CD4-positive, alpha-beta T cell (primary cell): ENCODE measurements at regions not wholly inside any gene's neighbourhood (a gene's known extent, or its start where the extent isn't known, plus 50 kb on each side); places are given as distances from the start of the nearest gene placed in this dataset.

Experiments used
- ATAC-seq: fragments of 200-7000 bp; cut with Tn5 transposase; one replicate; pipeline ENCODE4 v1.10.0; 2022; ENCODE audit warnings: mild to moderate bottlenecking; ENCODE audit not compliant: poor library complexity
- CTCF ChIA-PET: fragments of 350-600 bp; sonication (Branson Sonifier 250); formaldehyde crosslinking; loops from one replicate; lab custom pipeline; 2021; ENCODE audit warnings: antibody characterized with exemption, inconsistent platforms; lab: Charles Lee
- POLR2A ChIA-PET: fragments of 350-600 bp; sonication (Branson Sonifier 250); formaldehyde crosslinking; loops from one replicate; lab custom pipeline; 2021; ENCODE audit warnings: antibody characterized with exemption, inconsistent platforms; lab: Charles Lee
- DNase-seq, 14 experiments: peaks; one replicate each; pipeline ENCODE4 v3.0.0-alpha.2; 2013 to 2020; ENCODE audit warnings: mixed read lengths in 2 of 14
- H3K27ac ChIP-seq, 2 donors: one replicate each; pipeline versions ENCODE4 v1.5.1 to v1.7.0; 2013; ENCODE audit warnings: low read length in 2 of 2, low read depth in 1 of 2, mild to moderate bottlenecking in 1 of 2
- H3K27me3 ChIP-seq, 2 experiments: 1 replicate in 1 of 2; 2 replicates in 1 of 2; pipeline versions ENCODE4 v1.6.1 to v1.7.0; 2013; ENCODE audit warnings: low read length in 2 of 2, control low read depth in 1 of 2, mild to moderate bottlenecking in 1 of 2, moderate library complexity in 1 of 2; ENCODE audit not compliant: insufficient read depth in 2 of 2, control insufficient read depth in 1 of 2
- H3K36me3 ChIP-seq: one replicate; pipeline ENCODE4 v1.6.1; 2013; ENCODE audit warnings: low read length, control low read depth; ENCODE audit not compliant: insufficient read depth
- H3K4me1 ChIP-seq: one replicate; pipeline ENCODE4 v1.6.1; 2013; ENCODE audit warnings: low read length, control low read depth; ENCODE audit not compliant: insufficient read depth
- H3K4me3 ChIP-seq: one replicate; pipeline ENCODE4 v1.5.1; 2013; ENCODE audit warnings: mild to moderate bottlenecking, low read length, moderate library complexity
- H3K9me3 ChIP-seq, 2 experiments: 1 replicate in 1 of 2; 2 replicates in 1 of 2; pipeline versions ENCODE4 v1.6.1 to v1.7.0; 2013; ENCODE audit warnings: low read length in 2 of 2, mild to moderate bottlenecking in 2 of 2, control low read depth in 1 of 2, moderate library complexity in 1 of 2; ENCODE audit not compliant: control insufficient read depth in 1 of 2, insufficient read depth in 1 of 2
- H3K27ac Mint-ChIP-seq: one replicate; pipeline ENCODE4 v1.8.0; 2020; ENCODE audit warnings: mixed read lengths
- H3K27me3 Mint-ChIP-seq: one replicate; pipeline ENCODE4 v1.8.0; 2021; ENCODE audit warnings: mixed read lengths
- H3K36me3 Mint-ChIP-seq: one replicate; pipeline ENCODE4 v1.8.0; 2021; ENCODE audit warnings: low read depth, mixed read lengths
- H3K4me1 Mint-ChIP-seq: one replicate; pipeline ENCODE4 v1.8.0; 2021; ENCODE audit warnings: low read depth, mixed read lengths
- H3K4me3 Mint-ChIP-seq: one replicate; pipeline ENCODE4 v1.8.0; 2020; ENCODE audit warnings: mild to moderate bottlenecking, mixed read lengths
- H3K9me3 Mint-ChIP-seq: one replicate; pipeline ENCODE4 v1.8.0; 2020; ENCODE audit warnings: mixed read lengths
- intact Hi-C, 2 experiments: fragments of 100-400 bp; cut with DNase I in 1 of 2; cut with micrococcal nuclease in 1 of 2; formaldehyde crosslinking; loops; one replicate each; pipeline versions ENCODE4 v1.15.1 to v1.9.0; 2023 to 2025; cut with DNase I, micrococcal nuclease
- TF ChIP-seq, protein P1 (sequence below): fragments of 200-600 bp; IDR thresholded peaks from one replicate; pipeline ENCODE4 v1.8.0; 2022; ENCODE audit warnings: antibody characterized with exemption, mild to moderate bottlenecking

DNA sequence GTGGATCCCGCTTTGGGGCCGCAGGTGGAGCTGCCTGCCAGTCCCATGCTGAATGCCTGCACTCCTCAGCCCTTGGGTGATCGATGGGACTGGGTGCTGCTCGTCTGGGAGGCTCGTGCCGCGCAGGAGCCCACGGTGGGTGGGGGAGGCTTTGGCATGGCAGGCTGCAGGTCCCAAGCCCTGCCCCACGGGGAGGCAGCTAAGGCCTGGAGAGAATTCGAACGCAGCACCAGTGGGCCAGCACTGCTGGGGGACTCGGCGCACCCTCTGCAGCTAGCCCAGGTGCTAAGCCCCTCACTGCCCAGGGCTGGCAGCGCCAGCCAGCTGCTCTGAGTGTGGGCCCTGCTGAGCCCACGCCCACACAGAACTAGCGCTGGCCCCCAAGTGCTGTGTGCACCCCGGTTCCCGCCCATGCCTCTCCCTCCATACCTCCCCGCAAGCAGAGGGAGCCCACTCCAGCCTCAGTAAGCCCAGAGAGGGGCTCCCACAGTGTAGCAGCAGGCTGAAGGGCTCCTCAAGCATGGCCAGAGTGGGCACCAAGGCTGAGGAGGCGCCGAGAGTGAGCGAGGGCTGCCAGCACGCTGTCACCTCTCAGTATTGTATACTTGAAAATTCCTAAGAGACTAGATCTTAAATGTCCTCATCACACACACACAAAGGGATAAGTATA is 1654.2 kb upstream of the SLC39A10 start:
- ChIA-PET POLR2A (no interaction called here), CTCF (no interaction called here)
- TF ChIP-seq, protein P1, sequence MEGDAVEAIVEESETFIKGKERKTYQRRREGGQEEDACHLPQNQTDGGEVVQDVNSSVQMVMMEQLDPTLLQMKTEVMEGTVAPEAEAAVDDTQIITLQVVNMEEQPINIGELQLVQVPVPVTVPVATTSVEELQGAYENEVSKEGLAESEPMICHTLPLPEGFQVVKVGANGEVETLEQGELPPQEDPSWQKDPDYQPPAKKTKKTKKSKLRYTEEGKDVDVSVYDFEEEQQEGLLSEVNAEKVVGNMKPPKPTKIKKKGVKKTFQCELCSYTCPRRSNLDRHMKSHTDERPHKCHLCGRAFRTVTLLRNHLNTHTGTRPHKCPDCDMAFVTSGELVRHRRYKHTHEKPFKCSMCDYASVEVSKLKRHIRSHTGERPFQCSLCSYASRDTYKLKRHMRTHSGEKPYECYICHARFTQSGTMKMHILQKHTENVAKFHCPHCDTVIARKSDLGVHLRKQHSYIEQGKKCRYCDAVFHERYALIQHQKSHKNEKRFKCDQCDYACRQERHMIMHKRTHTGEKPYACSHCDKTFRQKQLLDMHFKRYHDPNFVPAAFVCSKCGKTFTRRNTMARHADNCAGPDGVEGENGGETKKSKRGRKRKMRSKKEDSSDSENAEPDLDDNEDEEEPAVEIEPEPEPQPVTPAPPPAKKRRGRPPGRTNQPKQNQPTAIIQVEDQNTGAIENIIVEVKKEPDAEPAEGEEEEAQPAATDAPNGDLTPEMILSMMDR: no peak
- no peak for ATAC-seq
- Histone ChIP-seq H3K36me3 (no peaks in the 10 kb centered on the region), H3K27me3 (no peaks in the 10 kb centered on the region), H3K4me3 (no peak overlapping the region), H3K27ac (no peak overlapping the region), H3K9me3 (peaks cover 0 to 8% of the 10 kb centered on the region in 2 experiments), H3K4me1 (no peaks in the 10 kb centered on the region)
- Mint-ChIP-seq H3K27me3 (no peaks in the 10 kb centered on the region), H3K4me3 (no peak overlapping the region), H3K27ac (no peak overlapping the region), H3K4me1 (no peaks in the 10 kb centered on the region), H3K36me3 (no peaks in the 10 kb centered on the region), H3K9me3 (no peaks in the 10 kb centered on the region)
- peak in 1 of 14 experiments; percentile 5 for DNase-seq
- intact Hi-C loops: no loop called here

DNA sequence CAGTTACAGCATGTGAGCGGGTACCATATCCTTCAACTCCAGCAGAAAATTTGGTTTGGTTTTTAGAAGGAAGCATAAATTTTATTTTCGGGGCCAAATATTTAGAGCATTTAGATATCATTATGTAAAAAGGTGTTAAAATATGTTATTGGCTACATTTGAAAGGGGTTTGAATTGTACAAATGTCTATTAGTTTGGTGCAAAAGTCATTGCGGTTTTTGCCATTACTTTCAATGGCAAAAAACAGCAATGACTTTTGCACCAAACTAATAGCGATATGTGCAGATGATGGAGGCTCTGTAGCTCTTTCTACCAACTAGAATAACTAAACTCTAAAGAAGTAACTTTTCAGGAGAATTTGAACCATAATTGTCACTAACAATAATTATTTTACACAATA is 1666.2 kb upstream of the SLC39A10 start:
- TF ChIP-seq, protein P1: no peak
- Histone ChIP-seq H3K4me1 (no peaks in the 10 kb centered on the region), H3K36me3 (no peaks in the 10 kb centered on the region), H3K27ac (no peak overlapping the region), H3K9me3 (no peaks in the 10 kb centered on the region), H3K4me3 (no peak overlapping the region), H3K27me3 (no peaks in the 10 kb centered on the region)
- no peaks in the 10 kb centered on the region for H3K4me1 Mint-ChIP-seq
- no peaks in the 10 kb centered on the region for H3K27me3 Mint-ChIP-seq
- no peak overlapping the region for H3K27ac Mint-ChIP-seq
- H3K4me3 Mint-ChIP-seq: no peak overlapping the region
- H3K36me3 Mint-ChIP-seq: no peaks in the 10 kb centered on the region
- ChIA-PET POLR2A (no interaction called here), CTCF (no interaction called here)
- ATAC-seq (no peak), DNase-seq (no peak)
- intact Hi-C loops: no loop called here
- H3K9me3 Mint-ChIP-seq: no peaks in the 10 kb centered on the region

- Mint-ChIP-seq H3K27me3 (no peaks in the 10 kb centered on the region), H3K36me3 (no peaks in the 10 kb centered on the region), H3K27ac (no peak overlapping the region), H3K4me3 (no peak overlapping the region), H3K4me1 (no peaks in the 10 kb centered on the region), H3K9me3 (no peaks in the 10 kb centered on the region)
- ChIA-PET CTCF (no interaction called here), POLR2A (no interaction called here)
- intact Hi-C loops: no loop called here
- no peaks in the 10 kb centered on the region for H3K4me1 ChIP-seq
- no peaks in the 10 kb centered on the region for H3K9me3 ChIP-seq
- no peak overlapping the region for H3K27ac ChIP-seq
- TF ChIP-seq, protein P1: no peak
- no peak overlapping the region for H3K4me3 ChIP-seq
- no peaks in the 10 kb centered on the region for H3K27me3 ChIP-seq
- DNase-seq (no peak), ATAC-seq (no peak)
- H3K36me3 ChIP-seq: no peaks in the 10 kb centered on the region
These were observed 1667.4 kb upstream of the SLC39A10 start for GRCh38 chr2:193989645-193990044.
